Natural killer cell (primary cell): ENCODE measurements at regions not wholly inside any gene's neighbourhood (a gene's known extent, or its start where the extent isn't known, plus 50 kb on each side); places are given as distances from the start of the nearest gene placed in this dataset.

Experiments
- ATAC-seq, 3 donors: fragments of 150-1000 bp in 2 of 3; fragments of 200-7000 bp in 1 of 3; cut with Tn5 transposase; 1 replicate in 1 of 3; 2 replicates in 2 of 3; pipeline ENCODE4 v1.10.0; 2021; ENCODE audit warnings: mild to moderate bottlenecking in 2 of 3, moderate library complexity in 2 of 3
- DNase-seq, 2 donors: peaks; one replicate each; pipeline versions ENCODE4 v3.0.0 to v3.0.0-alpha.2; 2013 to 2021; ENCODE audit warnings: mixed read lengths in 1 of 2
- H3K27ac ChIP-seq: one replicate; pipeline ENCODE4 v1.5.1; 2013; ENCODE audit warnings: mild to moderate bottlenecking, low read length
- H3K27me3 ChIP-seq: one replicate; pipeline ENCODE4 v1.6.1; 2013; ENCODE audit warnings: low read length; ENCODE audit not compliant: control insufficient read depth, insufficient read depth
- H3K36me3 ChIP-seq: one replicate; pipeline ENCODE4 v1.6.1; 2013; ENCODE audit warnings: low read length; ENCODE audit not compliant: control insufficient read depth, insufficient read depth
- H3K4me1 ChIP-seq: one replicate; pipeline ENCODE4 v1.6.1; 2013; ENCODE audit warnings: low read length; ENCODE audit not compliant: control insufficient read depth, insufficient read depth
- H3K4me3 ChIP-seq: one replicate; pipeline ENCODE4 v1.5.1; 2013; ENCODE audit warnings: low read length
- H3K9me3 ChIP-seq: one replicate; pipeline ENCODE4 v1.6.1; 2013; ENCODE audit warnings: low read length; ENCODE audit not compliant: control insufficient read depth, insufficient read depth
- H3K27ac Mint-ChIP-seq, 2 donors: one replicate each; pipeline ENCODE4 v1.8.0; 2022; ENCODE audit warnings: mild to moderate bottlenecking in 2 of 2, mixed read lengths in 2 of 2, moderate library complexity in 1 of 2
- H3K27me3 Mint-ChIP-seq, 2 donors: one replicate each; pipeline ENCODE4 v1.8.0; 2022; ENCODE audit warnings: low read depth in 2 of 2, mixed read lengths in 2 of 2
- H3K36me3 Mint-ChIP-seq: one replicate; pipeline ENCODE4 v1.8.0; 2022; ENCODE audit warnings: mixed read lengths
- H3K4me1 Mint-ChIP-seq, 2 donors: one replicate each; pipeline ENCODE4 v1.8.0; 2022; ENCODE audit warnings: mixed read lengths in 2 of 2
- H3K4me3 Mint-ChIP-seq: one replicate; pipeline ENCODE4 v1.8.0; 2022; ENCODE audit warnings: mild to moderate bottlenecking, moderate library complexity, mixed read lengths
- H3K9me3 Mint-ChIP-seq, 2 donors: one replicate each; pipeline ENCODE4 v1.8.0; 2022; ENCODE audit warnings: mixed read lengths in 2 of 2
- WGBS: methylation state at CpG from one replicate; pipeline ENCODE4 v1.1.7; 2013; ENCODE audit warnings: missing lambda C conversion rate; ENCODE audit not compliant: insufficient coverage; 5-methylcytosine and 5-hydroxymethylcytosine counted together
- intact Hi-C: fragments of 100-400 bp; cut with micrococcal nuclease; formaldehyde crosslinking; loops from one replicate; pipeline ENCODE4 v1.14.2; 2022
- TF ChIP-seq, protein P1 (sequence below): fragments of 200-600 bp; IDR thresholded peaks from one replicate; pipeline ENCODE4 v1.8.0; 2022; ENCODE audit warnings: antibody characterized with exemption

- Mint-ChIP-seq H3K36me3 (no peaks in the 10 kb centered on the region), H3K4me3 (no peak overlapping the region), H3K9me3 (peaks cover 9 to 13% of the 10 kb centered on the region in 2 donors), H3K4me1 (no peaks in the 10 kb centered on the region), H3K27me3 (no peaks in the 10 kb centered on the region), H3K27ac (no peak overlapping the region)
- no peaks in the 10 kb centered on the region for H3K27me3 ChIP-seq
- H3K4me3 ChIP-seq = no peak overlapping the region
- H3K9me3 ChIP-seq = no peaks in the 10 kb centered on the region
- no peaks in the 10 kb centered on the region for H3K4me1 ChIP-seq
- DNase-seq (no peak), ATAC-seq (no peak)
- H3K27ac ChIP-seq = no peak overlapping the region
- 72% methylated on average over 3 of the region's 3 CpGs for WGBS
- H3K36me3 ChIP-seq = no peaks in the 10 kb centered on the region
- TF ChIP-seq, protein P1, sequence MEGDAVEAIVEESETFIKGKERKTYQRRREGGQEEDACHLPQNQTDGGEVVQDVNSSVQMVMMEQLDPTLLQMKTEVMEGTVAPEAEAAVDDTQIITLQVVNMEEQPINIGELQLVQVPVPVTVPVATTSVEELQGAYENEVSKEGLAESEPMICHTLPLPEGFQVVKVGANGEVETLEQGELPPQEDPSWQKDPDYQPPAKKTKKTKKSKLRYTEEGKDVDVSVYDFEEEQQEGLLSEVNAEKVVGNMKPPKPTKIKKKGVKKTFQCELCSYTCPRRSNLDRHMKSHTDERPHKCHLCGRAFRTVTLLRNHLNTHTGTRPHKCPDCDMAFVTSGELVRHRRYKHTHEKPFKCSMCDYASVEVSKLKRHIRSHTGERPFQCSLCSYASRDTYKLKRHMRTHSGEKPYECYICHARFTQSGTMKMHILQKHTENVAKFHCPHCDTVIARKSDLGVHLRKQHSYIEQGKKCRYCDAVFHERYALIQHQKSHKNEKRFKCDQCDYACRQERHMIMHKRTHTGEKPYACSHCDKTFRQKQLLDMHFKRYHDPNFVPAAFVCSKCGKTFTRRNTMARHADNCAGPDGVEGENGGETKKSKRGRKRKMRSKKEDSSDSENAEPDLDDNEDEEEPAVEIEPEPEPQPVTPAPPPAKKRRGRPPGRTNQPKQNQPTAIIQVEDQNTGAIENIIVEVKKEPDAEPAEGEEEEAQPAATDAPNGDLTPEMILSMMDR = no peak
- intact Hi-C loops = no loop called here
Observed at GRCh38 chr10:106493226-106493625, 671.3 kb downstream of the SORCS1 start.

- Mint-ChIP-seq H3K4me1 (no peaks in the 10 kb centered on the region), H3K36me3 (no peaks in the 10 kb centered on the region), H3K27ac (no peak overlapping the region), H3K9me3 (peaks cover 4 to 13% of the 10 kb centered on the region in 2 donors), H3K4me3 (no peak overlapping the region), H3K27me3 (no peaks in the 10 kb centered on the region)
- Histone ChIP-seq H3K36me3 (no peaks in the 10 kb centered on the region), H3K9me3 (no peaks in the 10 kb centered on the region), H3K27me3 (no peaks in the 10 kb centered on the region), H3K27ac (no peak overlapping the region), H3K4me1 (no peaks in the 10 kb centered on the region), H3K4me3 (no peak overlapping the region)
- TF ChIP-seq, protein P1 = no peak
- intact Hi-C loops = no loop called here
- no peak for DNase-seq
- ATAC-seq = no peak
- WGBS = 89% methylated on average over 1 of the region's 1 CpG
Observed at GRCh38 chr10:106487726-106488125, 676.8 kb downstream of the SORCS1 start.

DNA sequence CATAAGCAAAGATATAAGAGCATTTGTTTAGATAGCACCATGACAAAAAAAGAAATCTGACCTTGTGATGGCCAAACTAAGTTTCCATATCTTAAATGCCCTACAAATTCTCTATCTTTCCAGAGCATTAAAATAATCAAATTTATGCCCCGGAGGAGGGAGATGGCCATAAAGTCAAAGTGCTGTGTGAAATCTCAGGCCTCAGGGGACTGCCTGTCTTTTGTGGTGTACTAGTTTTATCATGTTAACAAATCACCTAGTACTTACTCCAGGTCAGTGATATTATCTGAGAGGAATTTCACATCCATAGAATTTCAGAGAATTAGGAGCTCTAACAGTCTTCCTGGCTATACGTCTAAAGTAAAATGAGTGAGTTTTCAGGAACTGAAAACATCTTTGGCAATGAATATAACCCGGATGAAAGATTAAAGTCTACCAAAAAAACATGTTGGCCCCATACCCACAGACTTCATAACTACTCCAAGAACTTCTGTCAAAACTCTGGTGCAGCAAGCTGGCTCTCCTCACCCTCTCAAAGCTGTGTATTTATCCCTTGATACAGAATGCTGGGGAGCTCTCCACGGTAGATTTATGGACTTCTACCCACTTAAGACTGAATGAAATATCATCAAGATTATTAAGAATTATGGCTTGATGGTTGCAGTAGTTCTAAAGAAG, 682.8 kb downstream of the SORCS1 start:
- no peaks in the 10 kb centered on the region for H3K9me3 ChIP-seq
- H3K4me3 Mint-ChIP-seq = no peak overlapping the region
- no peaks in the 10 kb centered on the region for H3K4me1 ChIP-seq
- no peak overlapping the region for H3K27ac ChIP-seq
- no peaks in the 10 kb centered on the region for H3K36me3 ChIP-seq
- TF ChIP-seq, protein P1 = no peak
- no peaks in the 10 kb centered on the region for H3K27me3 Mint-ChIP-seq
- no peaks in the 10 kb centered on the region for H3K4me1 Mint-ChIP-seq
- ATAC-seq (no peak), DNase-seq (no peak)
- no peaks in the 10 kb centered on the region for H3K27me3 ChIP-seq
- WGBS = 79% methylated on average over 2 of the region's 4 CpGs
- no peak overlapping the region for H3K27ac Mint-ChIP-seq
- H3K9me3 Mint-ChIP-seq = peaks cover 14 to 18% of the 10 kb centered on the region in 2 donors
- no peak overlapping the region for H3K4me3 ChIP-seq
- no peaks in the 10 kb centered on the region for H3K36me3 Mint-ChIP-seq
- intact Hi-C loops = no loop called here

GRCh38 chr10:106479636-106480035, 684.9 kb downstream of the SORCS1 start:
- intact Hi-C loops = no loop called here
- Histone ChIP-seq H3K27ac (no peak overlapping the region), H3K36me3 (no peaks in the 10 kb centered on the region), H3K27me3 (no peaks in the 10 kb centered on the region), H3K4me3 (no peak overlapping the region), H3K9me3 (no peaks in the 10 kb centered on the region), H3K4me1 (no peaks in the 10 kb centered on the region)
- Mint-ChIP-seq H3K27me3 (no peaks in the 10 kb centered on the region), H3K4me3 (no peak overlapping the region), H3K4me1 (no peaks in the 10 kb centered on the region), H3K36me3 (no peaks in the 10 kb centered on the region), H3K27ac (no peak overlapping the region), H3K9me3 (peaks cover 9 to 18% of the 10 kb centered on the region in 2 donors)
- ATAC-seq (no peak), DNase-seq (no peak)
- TF ChIP-seq, protein P1 = no peak
- WGBS = 95% methylated on average over 2 of the region's 4 CpGs
